ENCODE measurements at regions not wholly inside any gene's neighbourhood (a gene's known extent, or its start where the extent isn't known, plus 50 kb on each side); places are given as distances from the start of the nearest gene placed in this dataset.

GRCh38 chr6:85261271-85261670 lies 188.6 kb upstream of the NT5E start:
- no peak for TF ChIP-seq ZNF274 (IDR thresholded peaks at IDR 0.05; ENCODE audit: low read depth, low read length)
- no peak for TF ChIP-seq YY1 (IDR thresholded peaks at IDR 0.05; ENCODE audit: insufficient read depth, insufficient read length)
